HepG2 (cell line): ENCODE measurements at regions not wholly inside any gene's neighbourhood (a gene's known extent, or its start where the extent isn't known, plus 50 kb on each side); places are given as distances from the start of the nearest gene placed in this dataset.

Experiments
- ATAC-seq: fragments of 200-7000 bp; cut with Tn5 transposase; 3 replicates; pipeline ENCODE4 v1.9.1; 2020; ENCODE audit warnings: mild to moderate bottlenecking, moderate library complexity
- BruUV-seq: library from RNA; stranded (reverse); fragments of 400-500 nt; replicated peaks from 2 replicates; lab custom pipeline; 2021; lab: Mats Ljungman, UMichigan
- CTCF ChIA-PET: fragments of 300-600 bp; formaldehyde crosslinking; extraction: SDS; loops from one replicate; lab custom pipeline; 2021; ENCODE audit warnings: low total read pairs, inconsistent platforms, low intra/inter-chr PET ratio; lab: Yijun Ruan, JAX
- POLR2A ChIA-PET: fragments of 350-600 bp; sonication (Branson Sonifier 250); formaldehyde crosslinking; loops from one replicate; lab custom pipeline; 2020; ENCODE audit warnings: antibody characterized with exemption, inconsistent platforms; lab: Yijun Ruan, JAX
- DNase-seq: peaks from one replicate; pipeline ENCODE4 v3.0.0-alpha.2; 2015; ENCODE audit warnings: low spot score
- FAIRE-seq: peaks from 3 replicates; lab custom pipeline; 2011; peaks lifted over from hg19 to GRCh38; lab: Jason Lieb, UNC
- H2AFZ ChIP-seq: one replicate; pipeline ENCODE4 v1.6.1; 2011; ENCODE audit warnings: low read length, inconsistent platforms
- H3K27ac ChIP-seq: fragments of 300-600 bp; 3 replicates; pipeline ENCODE4 v1.8.0; 2011; ENCODE audit warnings: mixed run types, mild to moderate bottlenecking, mixed read lengths, low read length, inconsistent platforms; ENCODE audit not compliant: insufficient read depth; ENCODE audit errors: extremely low read length
- H3K27me3 ChIP-seq, 2 experiments: fragments of 200-600 bp in 1 of 2; 2 replicates in 1 of 2; 3 replicates in 1 of 2; pipeline versions ENCODE4 v1.6.0 to v1.8.0; 2011; ENCODE audit warnings: low read length in 2 of 2, mild to moderate bottlenecking in 2 of 2, moderate library complexity in 2 of 2, inconsistent platforms in 1 of 2; ENCODE audit not compliant: insufficient read depth in 2 of 2, control insufficient read depth in 1 of 2
- H3K36me3 ChIP-seq, 2 experiments: fragments of 200-600 bp in 1 of 2; replicated peaks in 1 of 2; 2 replicates in 1 of 2; 3 replicates in 1 of 2; pipeline versions ENCODE4 v1.5.1 to v1.8.0; 2011; ENCODE audit warnings: low read length in 2 of 2, inconsistent platforms in 1 of 2; ENCODE audit not compliant: insufficient read depth in 2 of 2, control insufficient read depth in 1 of 2
- H3K4me1 ChIP-seq: 2 replicates; pipeline ENCODE4 v1.5.1; 2012; ENCODE audit warnings: low read length, inconsistent platforms; ENCODE audit not compliant: insufficient read depth
- H3K4me2 ChIP-seq: 2 replicates; pipeline ENCODE4 v1.6.0; 2011; ENCODE audit warnings: low read depth, low read length, inconsistent platforms
- H3K4me3 ChIP-seq, 3 experiments: fragments of 200-600 bp in 1 of 3; sonication (generic), shearing (Covaris generic) in 1 of 3; replicated peaks in 1 of 3; 2 replicates each; pipeline ENCODE4 v1.5.1; 2011 to 2016; ENCODE audit warnings: low read length in 3 of 3, inconsistent platforms in 2 of 3, low read depth in 2 of 3, mild to moderate bottlenecking in 2 of 3, control low read depth in 1 of 3, mixed read lengths in 1 of 3; ENCODE audit not compliant: insufficient read depth in 1 of 3
- H3K79me2 ChIP-seq: one replicate; pipeline ENCODE4 v1.6.1; 2011; ENCODE audit warnings: low read length, inconsistent platforms; ENCODE audit not compliant: insufficient read depth
- H3K9ac ChIP-seq: 2 replicates; pipeline ENCODE4 v1.6.0; 2011; ENCODE audit warnings: mild to moderate bottlenecking, low read depth, low read length, inconsistent platforms; ENCODE audit not compliant: insufficient read depth
- H3K9me3 ChIP-seq: 2 replicates; pipeline ENCODE4 v1.5.1; 2012; ENCODE audit warnings: mild to moderate bottlenecking, low read length
- H4K20me1 ChIP-seq: 2 replicates; pipeline ENCODE4 v1.6.0; 2011; ENCODE audit warnings: inconsistent platforms, mild to moderate bottlenecking, low read length, moderate library complexity; ENCODE audit not compliant: insufficient read depth
- BRD4 ChIP-seq: sonication (generic); formaldehyde crosslinking; IDR thresholded peaks from 2 replicates; pipeline ENCODE4 v1.4.0; 2020; ENCODE audit warnings: missing genetic modification reagents
- GRHL1 ChIP-seq: sonication (generic); formaldehyde crosslinking; conservative IDR thresholded peaks from 2 replicates; pipeline ENCODE4 v1.8.0; 2022; ENCODE audit warnings: missing genetic modification reagents
- NFE2L2 ChIP-seq: fragments of 150-350 bp; IDR thresholded peaks from 2 replicates; pipeline ENCODE4 v1.6.1; 2014; ENCODE audit warnings: low read length
- NFIC ChIP-seq: IDR thresholded peaks from 2 replicates; pipeline ENCODE4 v1.6.1; 2012; ENCODE audit warnings: mild to moderate bottlenecking, low read length, inconsistent platforms
- PITX1 ChIP-seq: sonication (generic); formaldehyde crosslinking; IDR thresholded peaks from 2 replicates; pipeline ENCODE4 v1.5.1; 2020; ENCODE audit warnings: mild to moderate bottlenecking, missing genetic modification reagents
- YEATS2 ChIP-seq: sonication (generic); formaldehyde crosslinking; IDR thresholded peaks from 2 replicates; pipeline ENCODE4 v1.4.0; 2020; ENCODE audit warnings: missing genetic modification reagents, borderline replicate concordance
- ZFP36L2 ChIP-seq: sonication (generic); formaldehyde crosslinking; IDR thresholded peaks from 2 replicates; pipeline ENCODE4 v1.4.0; 2020; ENCODE audit warnings: missing genetic modification reagents
- ZNF333 ChIP-seq: sonication (generic); formaldehyde crosslinking; IDR thresholded peaks from 2 replicates; pipeline ENCODE4 v1.4.0; 2020; ENCODE audit warnings: mild to moderate bottlenecking, missing genetic modification reagents, borderline replicate concordance
- ZNF720 ChIP-seq: sonication (generic); formaldehyde crosslinking; IDR thresholded peaks from 2 replicates; pipeline ENCODE4 v1.4.0; 2020; ENCODE audit warnings: missing genetic modification reagents
- ZNF772 ChIP-seq: sonication (generic); formaldehyde crosslinking; IDR thresholded peaks from 2 replicates; pipeline ENCODE4 v1.5.0; 2020; ENCODE audit warnings: mild to moderate bottlenecking, missing genetic modification reagents
- WGBS: methylation state at CpG from one replicate; pipeline ENCODE4 v1.1.6; 2017; ENCODE audit warnings: low lambda C conversion rate; 5-methylcytosine and 5-hydroxymethylcytosine counted together
- in situ Hi-C: cut with HindIII; loops from 2 replicates; pipeline ENCODE4 v1.10.0; 2017; ENCODE audit warnings: low pct_unique_long_range_greater_than_20kb; ENCODE audit not compliant: extremely low pct_ligation_motif_present
- intact Hi-C: fragments of 100-400 bp; cut with micrococcal nuclease; formaldehyde crosslinking; loops from one replicate; pipeline ENCODE4 v1.10.0; 2022; ENCODE audit not compliant: unreplicated experiment
- TF ChIP-seq, protein P1 (sequence below): sonication (generic); formaldehyde crosslinking; IDR thresholded peaks from 2 replicates; pipeline ENCODE4 v1.4.0; 2020; ENCODE audit warnings: missing genetic modification reagents, borderline replicate concordance
- TF ChIP-seq, protein P2 (sequence below): sonication (generic); formaldehyde crosslinking; IDR thresholded peaks from 2 replicates; pipeline ENCODE4 v1.5.1; 2020; ENCODE audit warnings: mild to moderate bottlenecking, missing genetic modification reagents, moderate library complexity
- TF ChIP-seq, protein P3 (sequence below): sonication (generic); formaldehyde crosslinking; IDR thresholded peaks from 2 replicates; pipeline ENCODE4 v1.4.0; 2020; ENCODE audit warnings: mild to moderate bottlenecking, missing genetic modification reagents

GRCh38 chr10:130963052-130963393 is 348.5 kb downstream of the TCERG1L start:
- Histone ChIP-seq H3K9me3 (no peaks in the 10 kb centered on the region), H3K27me3 (peaks cover 3 to 23% of the 10 kb centered on the region in 2 experiments; a peak in 2 of 5 replicates), H3K4me2 (no peak overlapping the region), H4K20me1 (no peaks in the 10 kb centered on the region), H3K4me3 (no peak overlapping the region), H3K9ac (no peak overlapping the region), H3K79me2 (no peaks in the 10 kb centered on the region), H3K27ac (no peak overlapping the region), H3K4me1 (no peaks in the 10 kb centered on the region), H3K36me3 (no peaks in the 10 kb centered on the region), H2AFZ (no peak overlapping the region)
- POLR2A ChIA-PET = no interaction called here
- TF ChIP-seq, protein P1, sequence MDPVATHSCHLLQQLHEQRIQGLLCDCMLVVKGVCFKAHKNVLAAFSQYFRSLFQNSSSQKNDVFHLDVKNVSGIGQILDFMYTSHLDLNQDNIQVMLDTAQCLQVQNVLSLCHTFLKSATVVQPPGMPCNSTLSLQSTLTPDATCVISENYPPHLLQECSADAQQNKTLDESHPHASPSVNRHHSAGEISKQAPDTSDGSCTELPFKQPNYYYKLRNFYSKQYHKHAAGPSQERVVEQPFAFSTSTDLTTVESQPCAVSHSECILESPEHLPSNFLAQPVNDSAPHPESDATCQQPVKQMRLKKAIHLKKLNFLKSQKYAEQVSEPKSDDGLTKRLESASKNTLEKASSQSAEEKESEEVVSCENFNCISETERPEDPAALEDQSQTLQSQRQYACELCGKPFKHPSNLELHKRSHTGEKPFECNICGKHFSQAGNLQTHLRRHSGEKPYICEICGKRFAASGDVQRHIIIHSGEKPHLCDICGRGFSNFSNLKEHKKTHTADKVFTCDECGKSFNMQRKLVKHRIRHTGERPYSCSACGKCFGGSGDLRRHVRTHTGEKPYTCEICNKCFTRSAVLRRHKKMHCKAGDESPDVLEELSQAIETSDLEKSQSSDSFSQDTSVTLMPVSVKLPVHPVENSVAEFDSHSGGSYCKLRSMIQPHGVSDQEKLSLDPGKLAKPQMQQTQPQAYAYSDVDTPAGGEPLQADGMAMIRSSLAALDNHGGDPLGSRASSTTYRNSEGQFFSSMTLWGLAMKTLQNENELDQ (CRISPR knock-in tag) = no peak
- TF ChIP-seq, protein P2, sequence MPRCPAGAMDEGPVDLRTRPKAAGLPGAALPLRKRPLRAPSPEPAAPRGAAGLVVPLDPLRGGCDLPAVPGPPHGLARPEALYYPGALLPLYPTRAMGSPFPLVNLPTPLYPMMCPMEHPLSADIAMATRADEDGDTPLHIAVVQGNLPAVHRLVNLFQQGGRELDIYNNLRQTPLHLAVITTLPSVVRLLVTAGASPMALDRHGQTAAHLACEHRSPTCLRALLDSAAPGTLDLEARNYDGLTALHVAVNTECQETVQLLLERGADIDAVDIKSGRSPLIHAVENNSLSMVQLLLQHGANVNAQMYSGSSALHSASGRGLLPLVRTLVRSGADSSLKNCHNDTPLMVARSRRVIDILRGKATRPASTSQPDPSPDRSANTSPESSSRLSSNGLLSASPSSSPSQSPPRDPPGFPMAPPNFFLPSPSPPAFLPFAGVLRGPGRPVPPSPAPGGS (CRISPR knock-in tag) = no peak
- TF ChIP-seq, protein P3, sequence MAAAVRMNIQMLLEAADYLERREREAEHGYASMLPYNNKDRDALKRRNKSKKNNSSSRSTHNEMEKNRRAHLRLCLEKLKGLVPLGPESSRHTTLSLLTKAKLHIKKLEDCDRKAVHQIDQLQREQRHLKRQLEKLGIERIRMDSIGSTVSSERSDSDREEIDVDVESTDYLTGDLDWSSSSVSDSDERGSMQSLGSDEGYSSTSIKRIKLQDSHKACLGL = no peak
- no peak for TF ChIP-seq BRD4 (CRISPR knock-in tag)
- no peak for TF ChIP-seq YEATS2
- TF ChIP-seq ZNF772 (CRISPR knock-in tag) = no peak
- no peak for TF ChIP-seq NFE2L2
- TF ChIP-seq GRHL1 (CRISPR knock-in tag) = no peak
- TF ChIP-seq PITX1 (CRISPR knock-in tag) = no peak
- TF ChIP-seq NFIC = no peak
- TF ChIP-seq ZNF720 (CRISPR knock-in tag) = no peak
- no peak for TF ChIP-seq ZNF333
- TF ChIP-seq ZFP36L2 (CRISPR knock-in tag) = no peak
- WGBS = 45% methylated on average over 7 of the region's 9 CpGs
- FAIRE-seq (no peak), DNase-seq (no peak), ATAC-seq (no peak)
- intact Hi-C loops = no loop called here
- CTCF ChIA-PET = no interaction called here
- BruUV-seq = no TSS peak
- in situ Hi-C loops = no loop called here
